HT1080 (cell line): ENCODE measurements at regions not wholly inside any gene's neighbourhood (a gene's known extent, or its start where the extent isn't known, plus 50 kb on each side); places are given as distances from the start of the nearest gene placed in this dataset.
"Not testable (repeated sequence)": the region's sequence is repeated elsewhere in the genome, so short reads cannot be mapped to it uniquely, and the experiment has no call there.

Source experiments
- DNase-seq: peaks from one replicate; pipeline ENCODE4 v3.0.0-alpha.2; 2015; ENCODE audit warnings: low read depth

DNA sequence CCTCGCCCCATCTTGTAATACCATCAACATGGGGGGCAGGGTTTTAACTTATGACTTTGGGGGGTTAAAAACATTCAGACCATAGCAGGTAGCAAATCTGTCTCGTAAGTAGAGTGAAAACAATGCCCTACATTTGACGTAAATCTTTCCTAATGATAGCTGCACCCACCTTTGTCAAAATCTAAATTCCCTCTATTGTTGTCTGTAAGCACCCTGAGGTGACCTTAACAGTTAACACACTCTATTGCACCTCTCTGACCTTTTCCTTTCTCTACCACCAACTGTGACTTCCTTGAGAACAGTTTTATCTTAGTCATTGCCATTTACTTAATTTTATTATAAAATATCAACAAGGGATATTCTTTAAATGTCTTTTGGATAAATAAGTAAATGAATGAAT, 1024.9 kb upstream of the CNTN5 start:
- no peak for DNase-seq

DNA sequence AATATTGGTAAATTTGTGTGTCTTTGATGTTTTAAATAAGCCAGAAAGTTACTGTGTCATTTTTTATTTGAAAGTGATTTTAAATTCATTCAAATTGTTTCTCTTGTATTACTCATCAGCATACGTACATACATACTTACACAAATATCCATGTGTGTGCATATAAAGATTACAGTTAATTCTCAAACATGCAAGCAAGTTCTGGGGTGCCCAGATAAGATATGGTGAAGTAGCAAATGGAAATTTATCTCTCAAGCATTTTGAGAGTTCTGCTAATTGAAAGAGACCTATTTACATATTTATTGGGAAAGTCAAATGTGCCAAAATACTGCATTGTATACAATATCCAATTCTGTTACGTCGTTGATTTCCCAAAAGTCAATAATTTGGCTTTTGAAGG, 1024.0 kb upstream of the CNTN5 start:
- DNase-seq: no peak

DNA sequence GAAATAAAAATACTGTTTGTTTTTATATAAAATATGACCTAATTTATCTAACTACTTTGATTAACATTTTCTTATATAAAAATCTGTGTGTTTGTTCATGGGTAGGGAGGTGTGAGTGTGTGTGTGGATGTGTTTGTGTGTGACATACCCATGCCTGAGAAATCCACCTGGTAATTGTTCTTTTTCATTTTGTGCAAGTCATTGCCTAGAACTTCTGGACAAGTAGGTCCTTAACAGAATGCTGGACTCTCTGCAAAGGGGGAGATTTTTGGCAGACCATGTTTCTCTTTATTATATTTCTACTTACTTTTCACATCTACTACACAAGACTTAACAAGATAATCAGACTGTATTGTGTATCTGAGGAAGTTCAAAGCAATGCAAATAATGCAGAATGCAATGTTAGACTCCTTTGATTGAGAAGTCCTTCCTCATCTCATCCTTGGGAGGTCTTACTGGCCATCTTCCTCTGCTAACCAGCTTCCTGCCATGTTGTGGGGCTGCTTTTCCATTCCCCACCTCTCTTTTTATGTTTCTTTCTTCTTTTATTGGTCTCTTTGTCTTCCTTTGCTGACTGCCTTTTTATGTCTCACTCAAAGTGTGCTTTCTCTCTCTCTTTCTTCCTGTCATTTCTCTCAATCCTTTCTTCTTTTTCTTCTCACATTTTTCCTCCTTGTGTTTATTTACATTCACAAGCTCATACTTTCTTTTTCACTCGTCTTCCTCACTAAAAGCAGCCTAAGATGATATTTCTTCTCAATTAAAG, 1017.0 kb upstream of the CNTN5 start:
- DNase-seq: no peak

- no peak for DNase-seq
These were observed 1013.7 kb upstream of the CNTN5 start for GRCh38 chr11:98007072-98007471.

- no peak for DNase-seq
These were observed 993.1 kb upstream of the CNTN5 start for GRCh38 chr11:98027652-98028051.

- no peak for DNase-seq
These were observed 990.9 kb upstream of the CNTN5 start for GRCh38 chr11:98029832-98030231.

- DNase-seq: no peak
These were observed 983.9 kb upstream of the CNTN5 start for GRCh38 chr11:98036810-98037209.

GRCh38 chr11:98040061-98040808, 980.5 kb upstream of the CNTN5 start:
- no peak for DNase-seq

- no peak for DNase-seq
These were observed 973.1 kb upstream of the CNTN5 start for GRCh38 chr11:98047647-98048046.

DNA sequence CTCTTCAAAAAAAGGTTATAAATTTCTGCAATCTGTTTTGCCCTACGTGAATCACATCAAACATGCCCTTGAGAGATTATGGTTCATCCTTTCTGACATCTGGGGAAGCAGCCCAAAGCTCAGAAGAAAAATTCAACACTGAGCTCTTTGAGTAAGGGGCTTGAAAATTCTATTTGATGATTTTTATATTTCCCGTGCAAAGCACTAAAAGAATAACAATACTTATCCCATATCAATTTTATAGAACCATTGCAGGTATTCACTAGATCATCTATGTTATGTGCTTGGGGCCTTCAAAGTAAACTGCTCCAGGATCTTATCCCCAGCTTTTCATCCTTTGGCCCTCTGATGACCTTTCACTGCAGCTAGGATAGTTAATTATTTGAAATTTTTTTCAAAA, 966.9 kb upstream of the CNTN5 start:
- no peak for DNase-seq

GRCh38 chr11:98056945-98057344, 963.8 kb upstream of the CNTN5 start:
- no peak for DNase-seq

DNA sequence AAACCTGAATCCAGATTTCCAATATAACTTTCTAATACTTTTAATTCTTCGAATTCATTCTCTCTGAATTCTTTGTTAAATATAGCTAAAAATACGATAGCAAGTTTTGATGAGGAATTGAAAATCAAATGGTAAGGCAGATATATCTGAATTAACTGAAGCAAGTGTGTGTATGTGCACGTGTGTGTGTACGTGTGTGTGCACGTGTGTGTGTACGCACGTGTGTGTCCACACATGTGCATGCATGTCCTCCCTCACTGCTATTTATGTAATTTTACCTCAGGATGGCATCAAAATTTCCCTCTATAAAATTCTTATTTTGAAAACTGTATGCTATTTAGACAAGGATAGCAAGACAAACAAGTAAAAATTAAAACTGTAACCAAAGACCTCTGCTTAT, 961.3 kb upstream of the CNTN5 start:
- DNase-seq: no peak

GRCh38 chr11:98060759-98061158, 960.0 kb upstream of the CNTN5 start:
- no peak for DNase-seq

DNA sequence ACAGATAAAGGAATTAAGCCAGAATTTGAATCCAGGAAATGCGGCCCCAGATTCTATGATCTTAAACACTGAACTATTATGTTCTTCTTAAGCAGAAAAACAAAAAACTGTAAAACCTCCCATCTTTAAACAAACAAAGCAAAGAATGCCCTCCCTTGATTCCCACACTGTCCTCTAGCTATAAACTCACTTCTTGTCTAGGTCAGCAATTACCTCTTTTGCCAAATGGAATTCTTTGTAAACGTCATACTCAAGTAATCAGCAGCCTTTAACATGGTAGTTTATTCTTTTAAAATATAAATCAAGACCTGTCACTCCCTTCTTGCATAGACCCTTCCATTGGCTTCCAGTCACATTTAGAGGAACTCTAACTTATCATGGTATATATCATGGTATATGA, 958.9 kb upstream of the CNTN5 start:
- DNase-seq: no peak

- DNase-seq: no peak
These were observed 958.0 kb upstream of the CNTN5 start for GRCh38 chr11:98062714-98063113.

DNA sequence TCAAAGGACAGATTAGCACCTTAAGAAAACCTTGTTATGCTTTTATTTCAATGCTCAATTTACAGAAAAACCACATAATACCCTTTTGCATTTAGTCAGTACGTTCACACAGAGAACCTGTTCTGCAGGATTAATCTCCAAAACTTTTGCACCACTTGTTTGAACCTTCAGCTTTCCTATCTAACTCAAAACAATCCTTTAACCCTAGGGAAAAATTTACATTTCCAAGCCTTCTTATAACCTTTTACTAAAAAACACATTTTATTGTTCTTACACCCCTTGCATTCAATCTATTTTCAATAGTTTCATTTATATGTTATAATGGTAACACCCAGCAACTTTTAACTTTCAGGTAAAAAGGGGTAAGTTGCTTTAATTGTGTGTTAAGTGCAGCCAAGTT, 952.5 kb upstream of the CNTN5 start:
- DNase-seq: no peak

DNA sequence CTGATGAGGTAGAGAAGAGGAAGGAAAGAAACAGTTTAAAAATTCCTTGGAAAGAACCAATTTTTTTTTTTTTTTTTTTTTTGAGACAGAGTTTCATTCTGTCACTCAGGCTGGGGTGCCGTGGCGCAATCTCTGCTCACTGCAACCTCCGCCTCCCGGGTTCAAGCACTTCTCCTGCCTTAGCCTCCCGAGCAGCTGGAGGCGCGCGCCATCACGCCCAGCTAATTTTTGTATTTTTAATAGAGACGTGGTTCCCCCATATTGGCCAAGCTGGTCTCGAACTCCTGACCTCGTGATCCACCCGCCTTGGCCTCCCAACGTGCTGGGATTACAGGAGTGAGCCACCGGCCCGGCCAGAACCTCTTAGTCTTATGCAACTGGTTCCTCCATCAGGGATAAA, 951.6 kb upstream of the CNTN5 start:
- not testable (repeated sequence) for DNase-seq

GRCh38 chr11:98069861-98070260, 950.9 kb upstream of the CNTN5 start:
- DNase-seq: no peak

DNA sequence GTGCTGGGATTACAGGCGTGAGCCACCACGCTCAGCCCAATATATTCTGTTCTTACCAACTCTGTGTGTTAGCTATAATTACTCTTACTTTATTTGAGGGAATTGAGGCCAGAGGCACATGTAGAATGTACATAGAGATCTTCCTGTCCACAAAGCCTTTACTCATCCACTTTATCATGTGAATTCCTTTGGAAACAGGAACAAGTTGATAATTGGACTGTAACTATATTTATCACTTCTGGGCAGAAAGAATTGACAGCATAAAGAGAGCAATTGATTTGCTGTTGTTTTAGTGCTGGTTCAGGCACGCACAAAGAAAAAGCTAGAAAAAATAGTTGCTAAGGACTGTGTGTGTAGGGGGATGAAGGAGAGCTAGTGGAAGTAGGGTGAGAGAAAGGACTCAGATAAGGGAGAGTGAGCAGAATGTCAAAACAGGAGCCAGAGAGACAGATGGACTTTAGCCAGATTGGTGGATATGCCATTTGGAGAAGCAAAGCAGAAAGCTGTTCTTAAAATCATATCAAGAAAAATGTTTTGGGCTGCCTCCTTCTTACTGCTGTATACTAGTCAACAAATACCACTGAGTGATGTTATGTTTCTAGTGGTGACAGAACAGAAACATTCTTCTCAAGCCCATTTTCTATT, 929.8 kb upstream of the CNTN5 start:
- no peak for DNase-seq

GRCh38 chr11:98099371-98099770, 921.4 kb upstream of the CNTN5 start:
- peak; percentile 51 for DNase-seq

DNA sequence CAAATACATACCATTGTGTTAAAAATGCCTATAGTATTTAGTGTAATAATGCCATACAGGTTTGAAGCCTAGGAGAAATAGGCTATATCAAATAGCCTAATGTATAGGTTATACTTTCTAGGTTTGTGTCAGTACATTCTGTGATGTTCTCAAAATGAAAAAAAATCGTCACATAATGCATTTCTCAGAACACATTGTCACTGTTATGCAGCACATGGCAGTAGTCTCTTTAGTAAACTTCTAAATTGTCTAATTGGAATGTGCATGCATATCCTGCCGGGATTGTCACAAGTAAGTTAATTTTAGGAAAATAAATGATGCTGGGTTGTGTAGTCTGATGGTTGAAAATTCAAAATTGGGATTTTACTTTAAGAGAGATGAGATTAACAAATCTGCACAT, 920.1 kb upstream of the CNTN5 start:
- no peak for DNase-seq

DNA sequence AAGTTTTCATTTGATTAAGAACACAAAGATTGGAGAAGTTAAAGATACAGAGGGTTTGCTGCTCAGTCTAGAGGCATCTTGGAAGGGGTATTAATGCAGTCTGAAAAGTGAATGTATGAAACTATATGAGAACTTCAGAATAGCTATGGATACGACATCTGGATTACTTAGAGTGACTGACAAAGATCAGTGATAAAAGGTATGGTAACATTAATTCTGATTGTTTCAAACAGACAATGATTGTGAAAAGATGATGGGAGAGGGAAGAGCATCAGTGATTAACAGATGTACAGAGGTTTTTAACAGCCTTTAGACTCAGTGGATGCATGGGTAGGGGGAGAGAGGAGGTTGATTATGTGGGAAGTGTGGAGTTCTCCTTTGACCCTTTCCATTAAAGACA, 919.4 kb upstream of the CNTN5 start:
- DNase-seq: no peak

DNA sequence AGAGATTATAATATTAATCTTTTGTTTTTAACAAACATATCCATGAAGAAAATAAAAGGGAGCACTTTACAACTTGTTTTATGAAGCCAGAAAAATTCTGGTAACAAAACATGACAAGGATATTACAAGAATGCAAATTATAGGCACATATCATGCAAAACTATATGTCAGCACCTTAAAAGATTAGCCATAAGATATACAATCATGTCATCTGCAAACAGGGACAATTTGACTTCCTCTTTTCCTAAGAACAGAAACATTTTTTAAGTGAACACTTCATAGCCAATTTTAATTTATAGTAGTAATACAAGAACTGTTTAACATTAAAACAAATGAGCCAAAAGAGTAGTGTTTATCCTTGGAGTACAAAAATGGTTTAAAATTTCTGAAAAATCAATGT, 916.5 kb upstream of the CNTN5 start:
- no peak for DNase-seq
